ENCODE measurements at regions not wholly inside any gene's neighbourhood (a gene's known extent, or its start where the extent isn't known, plus 50 kb on each side); places are given as distances from the start of the nearest gene placed in this dataset.
"Not testable (repeated sequence)": the region's sequence is repeated elsewhere in the genome, so short reads cannot be mapped to it uniquely, and the experiment has no call there.

GRCh38 chr9:1115370-1115769 lies 65.2 kb downstream of the DMRT2 start:
- no peak for DNase-seq

- no peak for DNase-seq
Observed at GRCh38 chr9:1117439-1117838, 67.3 kb downstream of the DMRT2 start.

GRCh38 chr9:1120500-1121165 lies 70.5 kb downstream of the DMRT2 start:
- no peak for DNase-seq

- DNase-seq = no peak
Observed at GRCh38 chr9:1125741-1126140, 75.6 kb downstream of the DMRT2 start.

GRCh38 chr9:1128046-1128445 lies 77.9 kb downstream of the DMRT2 start:
- no peak for DNase-seq

GRCh38 chr9:1129382-1129781 lies 79.2 kb downstream of the DMRT2 start:
- DNase-seq = no peak

- no peak for DNase-seq
Observed at GRCh38 chr9:1140057-1140456, 89.9 kb downstream of the DMRT2 start.

- no peak for DNase-seq
Observed at GRCh38 chr9:1151691-1152090, 101.5 kb downstream of the DMRT2 start.

- no peak for DNase-seq
Observed at GRCh38 chr9:1152171-1152570, 102.0 kb downstream of the DMRT2 start.

GRCh38 chr9:1154739-1155138 lies 104.6 kb downstream of the DMRT2 start:
- DNase-seq = no peak

- DNase-seq = no peak
Observed at GRCh38 chr9:1155602-1156001, 105.4 kb downstream of the DMRT2 start.

GRCh38 chr9:1156794-1157550 lies 106.8 kb downstream of the DMRT2 start:
- no peak for DNase-seq

GRCh38 chr9:1157836-1158235 lies 107.7 kb downstream of the DMRT2 start:
- DNase-seq = no peak

GRCh38 chr9:1170918-1171317 lies 120.8 kb downstream of the DMRT2 start:
- DNase-seq = no peak

- peak in 2 of 6 experiments; percentile 0 to 2 for DNase-seq
Observed at GRCh38 chr9:1171546-1171945, 121.4 kb downstream of the DMRT2 start.

- no peak for DNase-seq
Observed at GRCh38 chr9:1173211-1173610, 123.1 kb downstream of the DMRT2 start.

GRCh38 chr9:1173993-1174392 lies 123.8 kb downstream of the DMRT2 start:
- DNase-seq = no peak

- no peak for DNase-seq
Observed at GRCh38 chr9:1179366-1179765, 129.2 kb downstream of the DMRT2 start.

- no peak for DNase-seq
Observed at GRCh38 chr9:1184146-1184545, 134.0 kb downstream of the DMRT2 start.

- not testable (repeated sequence) for DNase-seq
Observed at GRCh38 chr9:1187137-1187536, 137.0 kb downstream of the DMRT2 start.

GRCh38 chr9:1195636-1196035 lies 145.5 kb downstream of the DMRT2 start:
- DNase-seq = peak in 1 of 6 experiments; percentile 1

GRCh38 chr9:1198085-1198484 lies 147.9 kb downstream of the DMRT2 start:
- no peak for DNase-seq

GRCh38 chr9:1200847-1201251 lies 150.7 kb downstream of the DMRT2 start:
- no peak for DNase-seq

- DNase-seq = no peak
Observed at GRCh38 chr9:1201262-1201661, 151.1 kb downstream of the DMRT2 start.

GRCh38 chr9:1201901-1202300 lies 151.7 kb downstream of the DMRT2 start:
- DNase-seq = no peak
